Peyer's patch (tissue), 4 donors: ENCODE measurements at regions not wholly inside any gene's neighbourhood (a gene's known extent, or its start where the extent isn't known, plus 50 kb on each side); places are given as distances from the start of the nearest gene placed in this dataset.

ENCODE experiments used
- DNase-seq, 3 donors: peaks; one replicate each; pipeline ENCODE4 v3.0.0-alpha.2; 2017 to 2019
- H3K27ac ChIP-seq, 4 donors: fragments of 200-600 bp; sonication (generic); one replicate each; pipeline ENCODE4 v1.5.1; 2016 to 2019
- H3K27me3 ChIP-seq, 2 donors: fragments of 200-600 bp; sonication (generic); one replicate each; pipeline ENCODE4 v1.5.1; 2019
- H3K36me3 ChIP-seq, 3 donors: fragments of 200-600 bp; sonication (generic); one replicate each; pipeline ENCODE4 v1.5.1; 2016 to 2019
- H3K4me1 ChIP-seq, 4 donors: fragments of 200-600 bp; sonication (generic); one replicate each; pipeline ENCODE4 v1.5.1; 2016 to 2019
- H3K4me3 ChIP-seq, 4 donors: fragments of 200-600 bp; sonication (generic); 1 replicate in 3 of 4; 2 replicates in 1 of 4; pipeline ENCODE4 v1.5.1; 2016 to 2019; ENCODE audit warnings: mild to moderate bottlenecking in 1 of 4
- H3K9me3 ChIP-seq, 4 donors: fragments of 200-600 bp; sonication (generic); one replicate each; pipeline ENCODE4 v1.5.1; 2016 to 2019; ENCODE audit warnings: mild to moderate bottlenecking in 1 of 4
- CTCF ChIP-seq, 6 experiments: fragments of 450-650 bp in 4 of 6; fragments of 200-600 bp in 2 of 6; sonication (generic) in 1 of 6; IDR thresholded peaks; one replicate each; pipeline ENCODE4 v1.5.1; 2017 to 2019; ENCODE audit warnings: antibody characterized with exemption in 6 of 6, mild to moderate bottlenecking in 3 of 6, moderate library complexity in 1 of 6
- POLR2A ChIP-seq, 2 donors: fragments of 450-650 bp; IDR thresholded peaks; one replicate each; pipeline ENCODE4 v1.5.1; 2017; ENCODE audit warnings: antibody characterized with exemption in 2 of 2, mild to moderate bottlenecking in 2 of 2, moderate library complexity in 2 of 2

GRCh38 chr9:119091074-119091473 is 278.2 kb downstream of the BRINP1 start:
- H3K9me3 ChIP-seq, result no peaks in the 10 kb centered on the region
- no peak for TF ChIP-seq CTCF (IDR thresholded peaks at IDR 0.05)
- TF ChIP-seq POLR2A (IDR thresholded peaks at IDR 0.05), result no peak
- DNase-seq, result no peak
- no peak overlapping the region for H3K4me3 ChIP-seq
- no peaks in the 10 kb centered on the region for H3K27me3 ChIP-seq
- no peaks in the 10 kb centered on the region for H3K36me3 ChIP-seq
- no peak overlapping the region for H3K27ac ChIP-seq
- H3K4me1 ChIP-seq, result no peaks in the 10 kb centered on the region

GRCh38 chr9:119092125-119092524 is 277.1 kb downstream of the BRINP1 start:
- Histone ChIP-seq H3K27me3 (no peaks in the 10 kb centered on the region), H3K36me3 (no peaks in the 10 kb centered on the region), H3K4me3 (no peak overlapping the region), H3K9me3 (no peaks in the 10 kb centered on the region), H3K4me1 (no peaks in the 10 kb centered on the region), H3K27ac (no peak overlapping the region)
- no peak for DNase-seq
- TF ChIP-seq POLR2A (IDR thresholded peaks at IDR 0.05), result no peak
- no peak for TF ChIP-seq CTCF (IDR thresholded peaks at IDR 0.05)

GRCh38 chr9:119094086-119094485 is 275.1 kb downstream of the BRINP1 start:
- no peak for TF ChIP-seq CTCF (IDR thresholded peaks at IDR 0.05)
- no peak for TF ChIP-seq POLR2A (IDR thresholded peaks at IDR 0.05)
- no peak for DNase-seq
- Histone ChIP-seq H3K9me3 (no peaks in the 10 kb centered on the region), H3K36me3 (no peaks in the 10 kb centered on the region), H3K27ac (no peak overlapping the region), H3K4me3 (no peak overlapping the region), H3K27me3 (no peaks in the 10 kb centered on the region), H3K4me1 (no peaks in the 10 kb centered on the region)

GRCh38 chr9:119095072-119095471 is 274.2 kb downstream of the BRINP1 start:
- no peak for DNase-seq
- TF ChIP-seq CTCF (IDR thresholded peaks at IDR 0.05) (no peak), POLR2A (IDR thresholded peaks at IDR 0.05) (no peak)
- H3K36me3 ChIP-seq, result no peaks in the 10 kb centered on the region
- H3K9me3 ChIP-seq, result no peaks in the 10 kb centered on the region
- no peak overlapping the region for H3K27ac ChIP-seq
- H3K27me3 ChIP-seq, result no peaks in the 10 kb centered on the region
- H3K4me1 ChIP-seq, result no peaks in the 10 kb centered on the region
- no peak overlapping the region for H3K4me3 ChIP-seq

- no peaks in the 10 kb centered on the region for H3K9me3 ChIP-seq
- H3K4me1 ChIP-seq, result no peaks in the 10 kb centered on the region
- no peaks in the 10 kb centered on the region for H3K27me3 ChIP-seq
- DNase-seq, result no peak
- H3K36me3 ChIP-seq, result no peaks in the 10 kb centered on the region
- no peak for TF ChIP-seq CTCF (IDR thresholded peaks at IDR 0.05)
- TF ChIP-seq POLR2A (IDR thresholded peaks at IDR 0.05), result no peak
- H3K4me3 ChIP-seq, result no peak overlapping the region
- no peak overlapping the region for H3K27ac ChIP-seq
Measured at GRCh38 chr9:119101048-119101447, 268.2 kb downstream of the BRINP1 start.

GRCh38 chr9:119114681-119115080 is 254.6 kb downstream of the BRINP1 start:
- Histone ChIP-seq H3K9me3 (no peaks in the 10 kb centered on the region), H3K27me3 (no peaks in the 10 kb centered on the region), H3K4me3 (no peak overlapping the region), H3K4me1 (no peaks in the 10 kb centered on the region), H3K36me3 (no peaks in the 10 kb centered on the region), H3K27ac (no peak overlapping the region)
- no peak for TF ChIP-seq CTCF (IDR thresholded peaks at IDR 0.05)
- TF ChIP-seq POLR2A (IDR thresholded peaks at IDR 0.05), result no peak
- no peak for DNase-seq
